Lower leg skin (tissue), 3 donors: ENCODE measurements at regions not wholly inside any gene's neighbourhood (a gene's known extent, or its start where the extent isn't known, plus 50 kb on each side); places are given as distances from the start of the nearest gene placed in this dataset.
"Not testable (repeated sequence)": the region's sequence is repeated elsewhere in the genome, so short reads cannot be mapped to it uniquely, and the experiment has no call there.

Source experiments
- CTCF ChIP-seq, 3 donors: fragments of 450-650 bp; IDR thresholded peaks; one replicate each; pipeline ENCODE4 v1.5.1; 2016; ENCODE audit warnings: antibody characterized with exemption in 3 of 3, mild to moderate bottlenecking in 3 of 3, moderate library complexity in 2 of 3
- POLR2A ChIP-seq, 2 donors: fragments of 450-650 bp; IDR thresholded peaks; one replicate each; pipeline ENCODE4 v1.6.1; 2016 to 2017; ENCODE audit warnings: antibody characterized with exemption in 2 of 2, mild to moderate bottlenecking in 1 of 2, moderate library complexity in 1 of 2

- not testable (repeated sequence) for TF ChIP-seq CTCF, POLR2A (IDR thresholded peaks at IDR 0.05)
Measured at GRCh38 chrX:139003856-139004527, 292.5 kb upstream of the FGF13 start.
